ENCODE measurements at regions not wholly inside any gene's neighbourhood (a gene's known extent, or its start where the extent isn't known, plus 50 kb on each side); places are given as distances from the start of the nearest gene placed in this dataset.

- TF ChIP-seq CTCF (IDR thresholded peaks at IDR 0.05; ENCODE audit: borderline replicate concordance, extremely low read depth, low read length, poor library complexity, severe bottlenecking) (no peak), EZH2 (IDR thresholded peaks at IDR 0.05; ENCODE audit: borderline replicate concordance, low read depth, low read length, severe bottlenecking) (no peak)
Measured at GRCh38 chr14:71485833-71486232, 446.4 kb upstream of the RGS6 start.

Measured in DND-41 (cell line).